ENCODE measurements at regions not wholly inside any gene's neighbourhood (a gene's known extent, or its start where the extent isn't known, plus 50 kb on each side); places are given as distances from the start of the nearest gene placed in this dataset.
A peak's percentile ranks its signal among the peaks of the same experiment; 100 is the strongest.
"Not testable (repeated sequence)": the region's sequence is repeated elsewhere in the genome, so short reads cannot be mapped to it uniquely, and the experiment has no call there.

GRCh38 chr10:33878238-33878786 lies 543.8 kb upstream of the NRP1 start:
- no peak overlapping the region for H3K27ac ChIP-seq
- no peak for ATAC-seq (replicated peaks in 6 of 8)
- H3K4me1 ChIP-seq (replicated peaks in 1 of 2): no peaks in the 10 kb centered on the region
- no peak overlapping the region for H3K4me3 ChIP-seq
- in situ Hi-C loops (cut with MboI; ENCODE audit: low pct_unique_long_range_greater_than_20kb in 2 of 9, low sequenced_read_pairs in 9 of 9, unreplicated experiment in 9 of 9): no loop called here
- 50 to 100% (median 89%) methylated on average over 1 to 9 of the region's 10 CpGs; no CpG with 5 or more reads in 3 of the 10 experiments for WGBS, 10 experiments

GRCh38 chr10:33876584-33877400 lies 542.3 kb upstream of the NRP1 start:
- Histone ChIP-seq H3K4me1 (replicated peaks in 1 of 2) (peaks cover 0 to 6% of the 10 kb centered on the region in 2 donors), H3K27ac (no peak overlapping the region), H3K4me3 (no peak overlapping the region)
- in situ Hi-C loops (cut with MboI; ENCODE audit: low pct_unique_long_range_greater_than_20kb in 2 of 9, low sequenced_read_pairs in 9 of 9, unreplicated experiment in 9 of 9): no loop called here
- WGBS, 10 experiments: 78 to 100% (median 89%) methylated on average over 1 to 9 of the region's 9 CpGs; no CpG with 5 or more reads in 1 of the 10 experiments
- ATAC-seq (replicated peaks in 6 of 8): no peak

GRCh38 chr10:33875924-33876583 lies 541.6 kb upstream of the NRP1 start:
- peaks cover 3 to 14% of the 10 kb centered on the region in 2 donors for H3K4me1 ChIP-seq (replicated peaks in 1 of 2)
- no peak overlapping the region for H3K27ac ChIP-seq
- 30 to 80% (median 70%) methylated on average over 2 to 7 of the region's 9 CpGs; no CpG with 5 or more reads in 1 of the 10 experiments for WGBS, 10 experiments
- in situ Hi-C loops (cut with MboI; ENCODE audit: low pct_unique_long_range_greater_than_20kb in 2 of 9, low sequenced_read_pairs in 9 of 9, unreplicated experiment in 9 of 9): no loop called here
- no peak for ATAC-seq (replicated peaks in 6 of 8)
- no peak overlapping the region for H3K4me3 ChIP-seq

- Histone ChIP-seq H3K27ac (no peak overlapping the region), H3K4me1 (replicated peaks in 1 of 2) (peaks cover 3 to 15% of the 10 kb centered on the region in 2 donors), H3K4me3 (no peak overlapping the region)
- peak in 4 of 8 experiments; percentile 31 to 80 (median 70) for ATAC-seq (replicated peaks in 6 of 8)
- 54 to 100% (median 79%) methylated on average over 1 to 4 of the region's 5 CpGs; no CpG with 5 or more reads in 1 of the 10 experiments for WGBS, 10 experiments
- in situ Hi-C loops (cut with MboI; ENCODE audit: low pct_unique_long_range_greater_than_20kb in 2 of 9, low sequenced_read_pairs in 9 of 9, unreplicated experiment in 9 of 9): no loop called here
Observed at GRCh38 chr10:33871061-33871956, 536.8 kb upstream of the NRP1 start.

- Histone ChIP-seq H3K4me3 (no peak overlapping the region), H3K4me1 (replicated peaks in 1 of 2) (peaks cover 3 to 15% of the 10 kb centered on the region in 2 donors), H3K27ac (no peak overlapping the region)
- 9 to 100% (median 82%) methylated on average over 2 of the region's 2 CpGs; no CpG with 5 or more reads in 1 of the 10 experiments for WGBS, 10 experiments
- in situ Hi-C loops (cut with MboI; ENCODE audit: low pct_unique_long_range_greater_than_20kb in 2 of 9, low sequenced_read_pairs in 9 of 9, unreplicated experiment in 9 of 9): no loop called here
- ATAC-seq (replicated peaks in 6 of 8): no peak
Observed at GRCh38 chr10:33869481-33869880, 535.0 kb upstream of the NRP1 start.

GRCh38 chr10:33869028-33869427 lies 534.6 kb upstream of the NRP1 start:
- in situ Hi-C loops (cut with MboI; ENCODE audit: low pct_unique_long_range_greater_than_20kb in 2 of 9, low sequenced_read_pairs in 9 of 9, unreplicated experiment in 9 of 9): no loop called here
- H3K4me1 ChIP-seq (replicated peaks in 1 of 2): peaks cover 3 to 15% of the 10 kb centered on the region in 2 donors
- no peak for ATAC-seq (replicated peaks in 6 of 8)
- H3K27ac ChIP-seq: no peak overlapping the region
- no peak overlapping the region for H3K4me3 ChIP-seq
- 8 to 97% (median 78%) methylated on average over 1 to 3 of the region's 3 CpGs; no CpG with 5 or more reads in 1 of the 10 experiments for WGBS, 10 experiments

GRCh38 chr10:33867199-33867789 lies 532.8 kb upstream of the NRP1 start:
- H3K4me3 ChIP-seq; in situ Hi-C loops (cut with MboI; ENCODE audit: low pct_unique_long_range_greater_than_20kb in 2 of 9, low sequenced_read_pairs in 9 of 9, unreplicated experiment in 9 of 9); ATAC-seq (replicated peaks in 6 of 8); H3K27ac ChIP-seq: not testable (repeated sequence)
- WGBS, 10 experiments: 42 to 92% (median 87%) methylated on average over 1 to 8 of the region's 8 CpGs; no CpG with 5 or more reads in 1 of the 10 experiments
- peaks cover 8 to 17% of the 10 kb centered on the region in 2 donors for H3K4me1 ChIP-seq (replicated peaks in 1 of 2)

- peaks cover 22 to 31% of the 10 kb centered on the region in 2 donors for H3K4me1 ChIP-seq (replicated peaks in 1 of 2)
- in situ Hi-C loops (cut with MboI; ENCODE audit: low pct_unique_long_range_greater_than_20kb in 2 of 9, low sequenced_read_pairs in 9 of 9, unreplicated experiment in 9 of 9): no loop called here
- no peak for ATAC-seq (replicated peaks in 6 of 8)
- H3K27ac ChIP-seq: no peak overlapping the region
- WGBS, 10 experiments: 53 to 96% (median 77%) methylated on average over 2 to 3 of the region's 3 CpGs; no CpG with 5 or more reads in 1 of the 10 experiments
- no peak overlapping the region for H3K4me3 ChIP-seq
Observed at GRCh38 chr10:33863352-33863751, 528.9 kb upstream of the NRP1 start.

GRCh38 chr10:33862536-33863105 lies 528.2 kb upstream of the NRP1 start:
- H3K4me1 ChIP-seq (replicated peaks in 1 of 2): peaks cover 26 to 38% of the 10 kb centered on the region in 2 donors
- peak in 2 of 8 experiments; percentile 18 to 39 for ATAC-seq (replicated peaks in 6 of 8)

GRCh38 chr10:33861833-33862232 lies 527.4 kb upstream of the NRP1 start:
- ATAC-seq (replicated peaks in 6 of 8): no peak
- Histone ChIP-seq H3K4me1 (replicated peaks in 1 of 2) (peaks cover 26 to 38% of the 10 kb centered on the region in 2 donors), H3K4me3 (no peak overlapping the region), H3K27ac (peak overlapping the region; percentile 26 to 62)
- 55 to 100% (median 100%) methylated on average over 1 to 3 of the region's 3 CpGs for WGBS, 10 experiments
- in situ Hi-C loops (cut with MboI; ENCODE audit: low pct_unique_long_range_greater_than_20kb in 2 of 9, low sequenced_read_pairs in 9 of 9, unreplicated experiment in 9 of 9): no loop called here

More at GRCh38 chr10:33862536-33863105, 528.2 kb upstream of the NRP1 start:
- WGBS, 10 experiments: 48 to 100% (median 88%) methylated on average over 4 to 11 of the region's 12 CpGs; no CpG with 5 or more reads in 2 of the 10 experiments
- in situ Hi-C loops (cut with MboI; ENCODE audit: low pct_unique_long_range_greater_than_20kb in 2 of 9, low sequenced_read_pairs in 9 of 9, unreplicated experiment in 9 of 9): no loop called here
- no peak overlapping the region for H3K4me3 ChIP-seq
- no peak overlapping the region for H3K27ac ChIP-seq

- Histone ChIP-seq H3K27ac (peak overlapping the region; percentile 26 to 62), H3K4me3 (no peak overlapping the region), H3K4me1 (replicated peaks in 1 of 2) (peaks cover 26 to 38% of the 10 kb centered on the region in 2 donors)
- peak in 7 of 8 experiments; percentile 46 to 94 (median 89) for ATAC-seq (replicated peaks in 6 of 8)
- WGBS, 10 experiments: 48 to 100% (median 74%) methylated on average over 1 to 7 of the region's 7 CpGs; no CpG with 5 or more reads in 1 of the 10 experiments
- in situ Hi-C loops (cut with MboI; ENCODE audit: low pct_unique_long_range_greater_than_20kb in 2 of 9, low sequenced_read_pairs in 9 of 9, unreplicated experiment in 9 of 9): no loop called here
Observed at GRCh38 chr10:33861016-33861704, 526.7 kb upstream of the NRP1 start.
